BLaER1 (cell line): ENCODE measurements at regions not wholly inside any gene's neighbourhood (a gene's known extent, or its start where the extent isn't known, plus 50 kb on each side); places are given as distances from the start of the nearest gene placed in this dataset.

Experiments
- H3K27ac ChIP-seq: shearing (Covaris generic); formaldehyde crosslinking; 2 replicates; pipeline ENCODE4 v1.8.1; 2022
- H3K27me3 ChIP-seq: shearing (Covaris generic); formaldehyde crosslinking; 2 replicates; pipeline ENCODE4 v1.8.1; 2022
- H3K36me3 ChIP-seq: shearing (Covaris generic); formaldehyde crosslinking; 2 replicates; pipeline ENCODE4 v1.8.1; 2022
- H3K4me1 ChIP-seq: shearing (Covaris generic); formaldehyde crosslinking; 2 replicates; pipeline ENCODE4 v1.8.1; 2022
- H3K4me2 ChIP-seq: shearing (Covaris generic); formaldehyde crosslinking; 2 replicates; pipeline ENCODE4 v1.8.1; 2022
- H3K4me3 ChIP-seq: shearing (Covaris generic); formaldehyde crosslinking; 2 replicates; pipeline ENCODE4 v1.8.1; 2022
- H3K9ac ChIP-seq: shearing (Covaris generic); formaldehyde crosslinking; 2 replicates; pipeline ENCODE4 v1.8.1; 2022
- H3K9me3 ChIP-seq: shearing (Covaris generic); formaldehyde crosslinking; 2 replicates; pipeline ENCODE4 v1.8.1; 2022
- H4K20me1 ChIP-seq: shearing (Covaris generic); formaldehyde crosslinking; 2 replicates; pipeline ENCODE4 v1.8.1; 2022
- Cebpa-rat ChIP-seq: shearing (Covaris generic); IDR thresholded peaks from 2 replicates; pipeline ENCODE4 v1.8.1; 2022

DNA sequence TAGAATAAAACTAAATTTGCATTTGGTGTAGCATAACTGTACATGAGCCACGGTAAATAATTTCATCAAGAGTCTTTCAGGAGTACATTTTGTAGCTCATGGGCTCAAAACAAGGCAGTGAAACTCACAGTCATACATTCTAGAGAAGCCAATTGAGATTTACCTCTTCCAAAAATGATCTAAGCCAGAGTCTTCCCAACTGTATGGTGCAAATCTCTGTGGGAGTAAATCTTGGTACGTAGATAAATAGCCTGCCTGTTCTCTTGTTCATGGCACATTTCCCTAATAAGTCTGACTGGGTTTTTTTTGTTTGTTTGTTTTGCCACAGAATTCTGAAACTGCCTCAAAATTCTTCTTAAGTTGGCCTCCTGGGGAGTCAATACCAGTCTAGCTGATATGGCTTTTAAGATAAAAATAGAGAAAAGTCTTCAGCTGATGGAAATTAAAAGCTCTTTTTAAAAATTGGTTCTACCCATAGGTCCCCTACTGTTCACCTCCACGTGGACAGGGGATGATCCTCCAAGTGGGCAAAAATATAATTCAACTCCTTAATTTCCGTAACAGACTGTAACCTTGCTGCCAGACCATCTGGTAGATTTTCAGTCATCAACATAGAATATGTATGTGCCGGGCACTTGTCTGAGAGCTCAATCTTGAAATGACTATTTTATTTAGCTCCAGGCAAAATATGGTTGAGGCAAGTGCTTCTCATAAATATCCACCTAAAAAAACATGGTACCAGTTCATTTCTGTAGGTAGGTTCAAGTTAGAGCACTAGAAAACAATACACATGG, 365.4 kb downstream of the PDHA2 start:
- Histone ChIP-seq H3K27ac (no peak overlapping the region), H3K4me2 (no peak overlapping the region), H3K9ac (no peak overlapping the region), H3K4me3 (no peak overlapping the region), H3K36me3 (no peaks in the 10 kb centered on the region), H3K4me1 (no peaks in the 10 kb centered on the region), H3K27me3 (no peaks in the 10 kb centered on the region), H3K9me3 (no peaks in the 10 kb centered on the region), H4K20me1 (no peaks in the 10 kb centered on the region)
- no peak for TF ChIP-seq Cebpa-rat

GRCh38 chr4:96227515-96227914, 387.6 kb downstream of the PDHA2 start:
- H4K20me1 ChIP-seq: no peaks in the 10 kb centered on the region
- H3K9me3 ChIP-seq: no peaks in the 10 kb centered on the region
- H3K4me1 ChIP-seq: no peaks in the 10 kb centered on the region
- no peak overlapping the region for H3K4me2 ChIP-seq
- no peaks in the 10 kb centered on the region for H3K36me3 ChIP-seq
- H3K4me3 ChIP-seq: no peak overlapping the region
- no peak overlapping the region for H3K9ac ChIP-seq
- H3K27ac ChIP-seq: no peak overlapping the region
- TF ChIP-seq Cebpa-rat: no peak
- no peaks in the 10 kb centered on the region for H3K27me3 ChIP-seq

GRCh38 chr4:96228463-96228862, 388.6 kb downstream of the PDHA2 start:
- Histone ChIP-seq H3K4me1 (no peaks in the 10 kb centered on the region), H3K9ac (no peak overlapping the region), H3K9me3 (no peaks in the 10 kb centered on the region), H3K36me3 (no peaks in the 10 kb centered on the region), H4K20me1 (no peaks in the 10 kb centered on the region), H3K27me3 (no peaks in the 10 kb centered on the region), H3K27ac (no peak overlapping the region), H3K4me3 (no peak overlapping the region), H3K4me2 (no peak overlapping the region)
- TF ChIP-seq Cebpa-rat: no peak

DNA sequence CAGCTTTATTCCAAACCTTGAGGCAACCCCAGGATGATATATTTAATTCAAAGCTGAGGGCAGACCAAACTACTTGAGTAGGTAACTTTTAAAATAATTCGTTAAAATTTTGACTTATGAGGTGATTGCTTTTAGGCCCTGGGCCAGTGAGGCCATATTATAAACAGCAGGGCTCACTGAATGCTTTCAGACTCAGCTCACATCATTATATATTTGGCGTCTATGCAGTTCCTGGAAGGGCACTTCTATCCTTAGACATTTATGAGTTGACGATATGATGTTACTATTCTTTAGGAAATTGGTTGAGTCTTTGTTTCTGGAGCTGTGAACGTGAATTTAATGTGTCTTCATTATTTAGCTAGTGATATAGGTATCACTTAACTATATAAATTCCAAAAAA, 400.1 kb downstream of the PDHA2 start:
- Histone ChIP-seq H4K20me1 (no peaks in the 10 kb centered on the region), H3K27ac (no peak overlapping the region), H3K9ac (no peak overlapping the region)

GRCh38 chr4:96241819-96242218, 401.9 kb downstream of the PDHA2 start:
- H3K4me2 ChIP-seq: no peak overlapping the region
- H3K27ac ChIP-seq: no peak overlapping the region
- H3K27me3 ChIP-seq: no peaks in the 10 kb centered on the region
- peaks cover 5% of the 10 kb centered on the region; the same call in 1 of the 2 replicates for H3K9me3 ChIP-seq
- no peaks in the 10 kb centered on the region for H3K36me3 ChIP-seq
- no peak overlapping the region for H3K4me3 ChIP-seq
- TF ChIP-seq Cebpa-rat: no peak
- H3K9ac ChIP-seq: no peak overlapping the region
- no peaks in the 10 kb centered on the region for H3K4me1 ChIP-seq
- H4K20me1 ChIP-seq: no peaks in the 10 kb centered on the region

More for the DNA sequence above, 400.1 kb downstream of the PDHA2 start:
- Histone ChIP-seq H3K4me3 (no peak overlapping the region), H3K4me1 (no peaks in the 10 kb centered on the region), H3K36me3 (no peaks in the 10 kb centered on the region), H3K4me2 (no peak overlapping the region), H3K9me3 (peaks cover 5% of the 10 kb centered on the region; the same call in 1 of the 2 replicates), H3K27me3 (no peaks in the 10 kb centered on the region)
- no peak for TF ChIP-seq Cebpa-rat

DNA sequence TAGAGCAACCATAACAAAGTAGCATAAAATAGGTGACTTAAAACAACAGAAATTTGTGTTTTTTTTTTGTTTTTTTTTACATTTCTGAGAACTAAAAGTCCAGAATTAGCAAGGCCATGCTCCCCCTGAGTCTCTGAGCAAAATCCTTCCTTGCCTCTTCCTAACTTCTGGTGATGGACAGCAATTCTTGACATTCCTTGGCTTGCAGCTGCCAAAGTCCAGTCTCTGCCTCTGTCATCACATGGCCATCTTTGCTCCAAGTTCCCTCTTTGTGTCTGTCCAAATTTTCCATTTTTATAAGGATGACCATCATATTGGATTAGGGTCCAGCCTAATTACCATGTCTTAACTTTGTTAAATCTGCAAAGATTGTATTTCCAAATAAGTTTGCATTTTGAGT, 407.2 kb downstream of the PDHA2 start:
- Histone ChIP-seq H4K20me1 (no peaks in the 10 kb centered on the region), H3K27ac (no peak overlapping the region), H3K9ac (no peak overlapping the region), H3K27me3 (no peaks in the 10 kb centered on the region), H3K4me2 (no peak overlapping the region), H3K4me1 (no peaks in the 10 kb centered on the region), H3K4me3 (no peak overlapping the region), H3K36me3 (no peaks in the 10 kb centered on the region), H3K9me3 (0 out of 2 replicates have a peak, but pooled peaks cover 1% of the 10 kb centered on the region)
- TF ChIP-seq Cebpa-rat: no peak

- no peaks in the 10 kb centered on the region for H3K36me3 ChIP-seq
- no peaks in the 10 kb centered on the region for H3K27me3 ChIP-seq
- no peaks in the 10 kb centered on the region for H3K4me1 ChIP-seq
- no peak overlapping the region for H3K4me2 ChIP-seq
- no peaks in the 10 kb centered on the region for H4K20me1 ChIP-seq
- no peak for TF ChIP-seq Cebpa-rat
- no peak overlapping the region for H3K4me3 ChIP-seq
- no peak overlapping the region for H3K27ac ChIP-seq
- H3K9ac ChIP-seq: no peak overlapping the region
- H3K9me3 ChIP-seq: 0 out of 2 replicates have a peak, but pooled peaks cover 4% of the 10 kb centered on the region
These were observed 408.3 kb downstream of the PDHA2 start for GRCh38 chr4:96248225-96248624.

DNA sequence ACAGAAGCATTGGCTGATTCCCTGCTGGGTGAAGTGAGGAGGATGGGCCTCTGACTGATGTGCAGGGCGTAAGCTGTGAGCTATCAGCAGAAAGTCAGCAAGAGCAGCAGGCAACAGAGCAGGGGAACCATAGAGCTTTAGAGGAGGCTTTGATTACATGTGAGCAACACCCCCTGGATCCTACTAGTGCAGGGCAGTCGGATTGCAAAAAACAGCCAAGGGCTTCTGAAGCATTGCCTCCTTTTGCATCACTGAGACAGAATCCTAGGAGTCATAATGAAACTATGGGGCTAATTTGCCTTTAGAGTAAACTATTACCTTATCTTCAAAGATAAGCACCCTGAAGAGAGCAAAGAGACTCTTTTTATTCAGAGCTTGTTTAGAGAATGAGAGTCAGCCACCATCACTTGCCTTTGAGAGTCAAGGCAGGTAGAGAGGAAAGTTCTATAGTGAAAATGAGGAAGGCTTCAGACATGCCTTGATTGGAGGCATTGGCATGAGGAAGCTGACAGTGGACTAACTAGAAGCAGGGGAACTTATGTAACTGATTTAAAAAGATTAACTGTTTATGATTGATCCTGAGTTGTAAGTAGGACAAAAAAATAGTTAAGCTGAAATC, 420.3 kb downstream of the PDHA2 start:
- Histone ChIP-seq H3K27me3 (no peaks in the 10 kb centered on the region), H3K4me1 (no peaks in the 10 kb centered on the region), H3K36me3 (no peaks in the 10 kb centered on the region), H3K27ac (no peak overlapping the region), H4K20me1 (no peaks in the 10 kb centered on the region), H3K9me3 (no peaks in the 10 kb centered on the region), H3K9ac (no peak overlapping the region), H3K4me2 (no peak overlapping the region), H3K4me3 (no peak overlapping the region)
- no peak for TF ChIP-seq Cebpa-rat

GRCh38 chr4:96262057-96262456, 422.2 kb downstream of the PDHA2 start:
- no peak for TF ChIP-seq Cebpa-rat
- Histone ChIP-seq H3K9me3 (peaks cover 6% of the 10 kb centered on the region; the same call in 1 of the 2 replicates), H3K4me1 (no peaks in the 10 kb centered on the region)

GRCh38 chr4:96263291-96263690, 423.4 kb downstream of the PDHA2 start:
- H3K4me2 ChIP-seq: no peak overlapping the region
- no peaks in the 10 kb centered on the region for H3K27me3 ChIP-seq
- no peak for TF ChIP-seq Cebpa-rat
- H3K36me3 ChIP-seq: no peaks in the 10 kb centered on the region
- H3K27ac ChIP-seq: no peak overlapping the region
- H4K20me1 ChIP-seq: no peaks in the 10 kb centered on the region
- H3K9ac ChIP-seq: no peak overlapping the region
- H3K4me3 ChIP-seq: no peak overlapping the region
- peaks cover 10% of the 10 kb centered on the region; the same call in 1 of the 2 replicates for H3K9me3 ChIP-seq
- no peaks in the 10 kb centered on the region for H3K4me1 ChIP-seq

More at GRCh38 chr4:96262057-96262456, 422.2 kb downstream of the PDHA2 start:
- Histone ChIP-seq H3K36me3 (no peaks in the 10 kb centered on the region), H3K9ac (no peak overlapping the region), H3K4me2 (no peak overlapping the region), H4K20me1 (no peaks in the 10 kb centered on the region), H3K27ac (no peak overlapping the region), H3K4me3 (no peak overlapping the region), H3K27me3 (no peaks in the 10 kb centered on the region)
